GM21360 (cell line): ENCODE measurements at regions not wholly inside any gene's neighbourhood (a gene's known extent, or its start where the extent isn't known, plus 50 kb on each side); places are given as distances from the start of the nearest gene placed in this dataset.
"Not testable (repeated sequence)": the region's sequence is repeated elsewhere in the genome, so short reads cannot be mapped to it uniquely, and the experiment has no call there.

Experiments used
- ATAC-seq: cut with Tn5 transposase; IDR thresholded peaks from one replicate; pipeline ENCODE4 v1.9.1; 2021; ENCODE audit warnings: mild to moderate bottlenecking, moderate library complexity; ENCODE audit not compliant: unreplicated experiment

GRCh38 chr4:30124621-30125020 lies 595.5 kb upstream of the PCDH7 start:
- ATAC-seq, result not testable (repeated sequence)

DNA sequence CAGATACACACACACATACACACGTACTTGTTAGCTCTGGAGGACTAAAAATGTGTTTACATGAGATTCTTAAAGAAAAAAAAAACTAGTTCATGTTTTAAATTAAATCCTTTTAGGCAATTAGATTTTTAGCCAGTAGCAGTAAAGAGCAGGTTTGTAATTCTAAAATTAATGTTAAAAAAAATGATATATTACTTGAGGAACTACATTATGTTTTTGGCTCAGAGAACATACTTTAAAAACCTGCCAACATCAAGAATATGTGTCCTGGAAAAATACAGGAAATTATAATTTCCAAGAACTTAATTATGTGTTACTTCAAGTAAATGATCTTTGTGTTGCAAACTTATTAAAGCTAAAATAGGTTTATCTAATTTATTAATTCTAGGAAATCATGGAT lies 594.3 kb upstream of the PCDH7 start:
- no peak for ATAC-seq

GRCh38 chr4:30126351-30126750 lies 593.8 kb upstream of the PCDH7 start:
- ATAC-seq, result no peak

DNA sequence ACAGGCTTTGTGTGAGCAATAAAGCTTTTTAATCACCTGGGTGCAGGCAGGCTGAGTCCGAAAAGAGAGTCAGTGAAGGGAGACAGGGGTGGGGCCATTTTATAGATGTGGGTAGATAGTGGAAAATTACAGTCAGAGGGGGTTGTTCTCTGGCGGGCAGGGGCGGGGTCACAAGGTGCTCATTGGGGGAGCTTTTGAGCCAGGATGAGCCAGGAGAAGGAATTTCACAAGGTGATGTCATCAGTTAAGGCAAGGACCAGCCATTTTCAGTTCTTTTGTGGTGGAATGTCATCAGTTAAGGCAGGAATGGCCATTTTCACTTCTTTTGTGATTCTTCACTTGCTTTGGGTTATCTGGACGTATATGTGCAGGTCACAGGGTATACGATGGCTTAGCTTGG lies 571.3 kb upstream of the PCDH7 start:
- ATAC-seq, result not testable (repeated sequence)

- not testable (repeated sequence) for ATAC-seq
Measured at GRCh38 chr4:30149539-30149938, 570.6 kb upstream of the PCDH7 start.

DNA sequence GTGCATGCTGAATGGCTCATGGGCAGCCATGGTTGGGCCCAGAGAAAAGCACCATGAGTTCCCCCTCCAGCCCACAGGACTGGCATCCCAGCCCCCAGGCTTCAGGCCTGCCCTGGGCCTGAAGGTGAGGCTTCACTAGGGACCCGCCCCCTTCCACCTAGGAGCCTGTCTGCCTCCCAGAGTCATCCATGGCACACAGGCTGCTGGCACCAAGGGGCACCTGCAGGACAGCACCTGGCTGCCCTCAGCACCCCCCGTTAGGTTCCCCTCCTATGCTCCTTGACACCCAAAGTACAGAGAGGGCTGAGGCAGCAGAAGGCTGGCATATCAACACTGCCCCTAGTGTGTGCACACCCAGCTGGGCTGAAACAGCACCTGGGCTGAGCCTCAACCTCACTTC lies 566.7 kb upstream of the PCDH7 start:
- ATAC-seq, result no peak

DNA sequence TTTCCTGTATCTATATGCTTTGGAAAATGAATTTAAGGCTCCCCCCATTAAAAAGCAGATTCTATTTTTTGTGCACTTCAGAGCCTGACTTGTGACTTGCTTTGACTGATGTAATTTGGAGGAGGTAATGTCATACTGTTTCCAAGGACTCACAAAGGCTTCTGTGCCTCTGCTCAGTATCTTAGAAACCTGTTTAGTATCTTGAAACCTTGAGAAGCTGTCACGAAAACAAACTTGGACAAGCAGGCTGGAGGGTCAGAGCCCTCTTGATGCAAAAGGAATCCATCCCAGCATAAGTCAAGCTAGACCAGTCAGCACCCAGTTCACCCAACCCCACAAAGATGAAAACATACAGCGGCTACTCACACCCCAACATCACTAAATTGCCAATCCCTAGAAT lies 560.0 kb upstream of the PCDH7 start:
- ATAC-seq, result no peak

- no peak for ATAC-seq
Measured at GRCh38 chr4:30172416-30172815, 547.8 kb upstream of the PCDH7 start.

GRCh38 chr4:30181512-30181911 lies 538.7 kb upstream of the PCDH7 start:
- ATAC-seq, result no peak

DNA sequence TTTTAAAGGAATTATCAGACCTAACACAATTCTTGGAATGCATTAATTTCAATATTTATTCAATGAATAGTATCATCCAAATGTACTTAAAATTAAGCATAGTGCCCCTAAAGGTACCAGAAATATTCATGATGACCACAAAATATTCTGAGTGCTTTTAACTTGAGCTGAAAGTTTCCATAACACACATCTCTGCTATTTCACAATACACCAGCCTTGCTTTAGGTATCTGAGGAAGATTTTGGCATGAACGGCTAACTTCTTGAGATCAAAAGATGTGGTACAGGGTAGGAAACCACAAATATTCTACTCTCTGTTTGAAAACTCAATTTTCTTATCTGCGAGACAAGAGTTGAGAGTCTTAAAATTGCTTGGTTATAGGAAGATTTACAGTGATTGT lies 538.3 kb upstream of the PCDH7 start:
- no peak for ATAC-seq

GRCh38 chr4:30182786-30183185 lies 537.4 kb upstream of the PCDH7 start:
- no peak for ATAC-seq

GRCh38 chr4:30191902-30192301 lies 528.3 kb upstream of the PCDH7 start:
- ATAC-seq, result no peak

GRCh38 chr4:30207389-30207788 lies 512.8 kb upstream of the PCDH7 start:
- ATAC-seq, result no peak

DNA sequence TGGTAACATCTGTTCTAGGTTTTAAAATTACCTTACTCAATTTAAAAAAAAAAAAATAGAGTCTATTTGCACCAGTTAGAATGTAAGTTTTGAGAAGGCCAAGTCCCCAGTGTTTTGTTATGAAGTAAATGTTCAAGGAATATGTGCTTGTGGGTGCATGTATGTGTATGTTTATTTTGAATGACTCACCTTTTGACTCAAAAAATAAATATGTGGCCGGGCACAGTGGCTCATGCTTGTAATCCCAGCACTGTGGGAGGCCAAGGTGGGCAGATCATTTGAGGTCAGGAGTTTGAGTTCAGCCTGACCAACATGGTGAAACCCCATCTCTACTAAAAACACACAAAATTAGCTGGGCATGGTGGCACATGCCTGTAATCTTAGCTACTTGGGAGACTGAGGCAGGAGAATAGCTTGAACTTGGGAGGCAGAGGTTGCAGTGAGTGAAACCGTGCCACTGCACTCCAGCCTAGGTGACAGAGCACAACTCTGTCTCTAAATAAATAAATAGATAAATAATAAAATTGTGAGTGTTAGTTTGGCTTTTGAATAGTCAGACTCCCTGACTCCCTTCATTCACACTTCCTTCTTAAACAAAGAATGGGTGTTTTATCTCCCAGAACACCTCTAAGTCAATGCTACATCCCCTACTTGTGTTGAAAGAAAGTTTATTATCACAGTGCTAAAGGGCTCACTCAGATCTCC lies 511.3 kb upstream of the PCDH7 start:
- ATAC-seq, result no peak

- not testable (repeated sequence) for ATAC-seq
Measured at GRCh38 chr4:30215973-30216372, 504.2 kb upstream of the PCDH7 start.

DNA sequence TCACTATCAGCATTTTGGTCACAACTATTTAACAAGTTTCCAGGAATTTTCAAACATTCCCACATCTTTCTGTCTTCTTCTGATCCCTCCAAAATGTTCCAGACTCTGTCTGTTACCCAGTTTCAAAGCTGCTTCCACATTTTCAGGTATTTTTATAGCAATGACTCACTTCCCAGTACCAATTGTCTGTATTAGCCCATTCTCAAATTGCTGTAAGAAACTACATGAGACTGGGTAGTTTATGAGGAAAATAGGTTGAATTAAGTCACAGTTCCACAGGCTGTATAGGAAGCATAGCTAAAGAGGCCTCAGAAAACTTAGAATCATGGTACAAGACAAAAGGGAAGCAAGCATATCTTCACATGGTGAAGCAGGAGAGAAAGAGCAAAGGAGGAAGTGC lies 475.0 kb upstream of the PCDH7 start:
- ATAC-seq, result no peak

DNA sequence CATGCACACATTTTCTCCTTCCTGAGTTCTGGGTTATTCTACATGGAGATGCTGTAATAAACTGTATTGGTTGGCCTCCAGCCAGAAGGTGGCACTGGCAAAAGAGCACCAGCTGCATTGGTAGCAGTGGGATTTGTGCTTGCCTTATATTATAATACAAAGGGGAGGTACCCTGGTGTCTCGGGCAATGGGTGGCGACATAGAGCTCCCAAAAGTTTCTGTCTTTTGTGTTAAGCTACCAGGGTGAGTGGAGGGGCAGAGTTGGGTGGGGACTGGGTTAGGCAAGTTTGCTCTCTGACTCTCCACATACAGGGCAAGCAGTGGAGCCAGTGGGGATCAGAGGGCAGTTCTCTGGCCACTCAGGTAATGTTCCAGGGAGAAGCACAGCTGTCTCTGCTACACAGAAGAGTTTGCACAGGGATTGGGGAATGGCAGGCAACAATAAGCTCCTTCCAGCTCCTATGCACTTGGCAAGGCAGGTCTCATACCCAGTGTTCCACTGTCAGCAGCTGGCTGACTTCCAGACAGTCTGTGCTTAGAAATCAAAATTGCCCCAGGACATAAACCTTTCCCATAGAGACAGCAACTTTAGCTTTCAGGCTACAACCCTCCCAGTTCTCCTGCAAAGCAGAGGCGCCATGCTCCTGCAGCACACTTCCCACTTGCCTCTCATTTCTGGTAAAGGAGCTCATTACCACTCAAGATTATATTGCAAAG lies 463.9 kb upstream of the PCDH7 start:
- no peak for ATAC-seq

DNA sequence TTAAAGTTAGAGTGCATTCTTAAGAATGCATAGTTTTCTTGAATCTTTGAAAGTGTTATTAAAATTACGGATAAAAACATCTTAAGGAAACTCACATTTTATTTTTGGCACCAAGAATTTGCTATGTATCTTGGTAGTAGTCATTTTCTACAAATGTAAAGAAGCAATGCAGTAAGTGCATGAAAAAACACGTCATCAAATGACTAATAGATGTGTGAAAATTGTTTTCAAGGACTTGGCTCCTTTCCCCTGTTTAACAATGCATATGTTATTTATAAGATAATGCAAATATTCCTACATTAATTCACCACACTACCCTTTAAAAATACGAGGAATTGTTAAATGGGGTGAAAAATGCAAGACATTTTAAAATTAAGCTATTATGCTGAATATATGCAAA lies 461.2 kb upstream of the PCDH7 start:
- no peak for ATAC-seq

- no peak for ATAC-seq
Measured at GRCh38 chr4:30262379-30262778, 457.8 kb upstream of the PCDH7 start.

- no peak for ATAC-seq
Measured at GRCh38 chr4:30264465-30264864, 455.7 kb upstream of the PCDH7 start.

DNA sequence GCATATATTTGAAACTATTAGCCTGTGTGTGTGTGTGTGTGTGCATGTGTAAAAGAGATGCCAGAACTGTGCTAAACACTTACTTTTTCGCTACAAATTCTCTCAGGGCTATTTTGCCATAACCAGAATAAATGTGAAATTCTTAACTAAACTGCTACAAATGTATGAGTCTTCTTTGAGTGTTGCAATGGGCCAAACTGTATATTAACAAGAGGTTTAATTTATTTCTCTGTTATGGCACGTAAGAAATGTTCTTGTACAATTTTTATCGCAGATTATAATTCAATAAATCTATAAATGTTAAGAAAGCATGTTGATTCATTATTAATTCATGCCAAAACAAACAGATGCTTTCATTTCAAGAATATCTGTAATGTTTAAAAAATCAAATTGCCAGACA lies 454.5 kb upstream of the PCDH7 start:
- no peak for ATAC-seq

DNA sequence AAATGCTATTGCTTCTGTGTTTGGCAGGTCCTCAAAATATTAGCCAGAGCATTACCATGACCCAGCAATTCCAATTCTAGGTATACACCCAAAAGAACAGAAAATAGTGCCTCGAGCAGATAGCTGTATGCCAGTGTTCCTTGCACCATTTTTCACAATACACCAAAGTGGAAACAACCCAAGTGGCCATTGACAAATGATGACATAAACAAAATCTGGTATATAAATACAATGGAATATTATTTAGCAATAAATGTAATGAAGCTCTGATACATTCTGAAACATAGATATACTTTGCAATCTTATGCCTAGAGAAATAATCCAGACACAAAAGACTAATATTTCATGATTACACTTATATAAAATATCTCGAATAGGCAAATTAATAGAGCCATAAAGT lies 451.8 kb upstream of the PCDH7 start:
- no peak for ATAC-seq

- ATAC-seq, result no peak
Measured at GRCh38 chr4:30269850-30270249, 450.3 kb upstream of the PCDH7 start.
